ENCODE measurements at regions not wholly inside any gene's neighbourhood (a gene's known extent, or its start where the extent isn't known, plus 50 kb on each side); places are given as distances from the start of the nearest gene placed in this dataset.

DNA sequence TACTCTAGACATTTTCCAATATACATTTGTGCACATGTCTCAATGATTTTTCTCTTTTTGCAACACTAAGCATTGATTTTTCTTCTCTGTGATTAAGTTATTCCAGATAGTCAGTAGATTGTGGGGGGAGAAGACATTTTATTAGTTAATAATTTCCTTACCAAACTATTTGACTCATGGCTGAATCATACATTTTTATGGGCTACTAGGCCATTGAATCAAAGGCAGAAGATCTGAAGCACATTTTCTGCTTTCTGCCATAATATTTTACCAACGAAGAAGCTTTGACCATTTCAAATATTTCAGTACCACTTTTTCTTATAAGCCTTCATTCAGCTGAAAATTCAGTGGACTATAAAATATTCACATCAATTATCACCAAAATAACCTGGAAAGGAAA is 175.6 kb downstream of the IRX2 start:
- POLR2A ChIA-PET, result no interaction called here
- H3K36me3 Mint-ChIP-seq (ENCODE audit: low read depth), result no peaks in the 10 kb centered on the region
- H3K4me3 Mint-ChIP-seq, result no peak overlapping the region
- no peaks in the 10 kb centered on the region for H3K27me3 Mint-ChIP-seq (ENCODE audit: low read depth)
- no peak for DNase-seq
- H3K4me1 Mint-ChIP-seq (ENCODE audit: low read depth), result no peaks in the 10 kb centered on the region
- H3K27ac Mint-ChIP-seq, result no peak overlapping the region
- no peak for ATAC-seq
- no peaks in the 10 kb centered on the region for H3K9me3 Mint-ChIP-seq (ENCODE audit: insufficient read depth)
- CTCF ChIA-PET, result no interaction called here

DNA sequence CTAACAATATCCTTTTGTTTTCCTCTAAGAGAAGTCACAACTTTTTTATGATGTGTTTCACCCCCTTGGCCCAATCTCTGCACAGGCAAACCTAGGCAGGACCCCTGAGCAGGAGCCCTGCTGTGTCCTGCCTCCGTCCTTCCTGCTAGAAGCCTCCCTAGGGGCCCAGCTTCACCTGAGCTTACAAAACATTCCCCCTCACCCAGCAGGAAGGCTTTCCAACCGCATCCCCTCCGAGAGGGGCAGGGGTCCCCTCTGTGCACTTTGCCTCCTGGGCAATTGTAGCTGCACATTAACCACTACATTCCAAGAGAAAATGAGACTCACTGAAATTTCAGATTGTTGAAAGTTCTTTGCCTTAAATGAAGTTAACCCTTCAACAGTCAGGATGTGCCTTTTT is 176.2 kb downstream of the IRX2 start:
- H3K9me3 Mint-ChIP-seq (ENCODE audit: insufficient read depth), result no peaks in the 10 kb centered on the region
- POLR2A ChIA-PET, result no interaction called here
- no peak for DNase-seq
- no peaks in the 10 kb centered on the region for H3K27me3 Mint-ChIP-seq (ENCODE audit: low read depth)
- H3K27ac Mint-ChIP-seq, result no peak overlapping the region
- no peaks in the 10 kb centered on the region for H3K36me3 Mint-ChIP-seq (ENCODE audit: low read depth)
- H3K4me1 Mint-ChIP-seq (ENCODE audit: low read depth), result no peaks in the 10 kb centered on the region
- CTCF ChIA-PET, result no interaction called here
- H3K4me3 Mint-ChIP-seq, result no peak overlapping the region
- no peak for ATAC-seq

DNA sequence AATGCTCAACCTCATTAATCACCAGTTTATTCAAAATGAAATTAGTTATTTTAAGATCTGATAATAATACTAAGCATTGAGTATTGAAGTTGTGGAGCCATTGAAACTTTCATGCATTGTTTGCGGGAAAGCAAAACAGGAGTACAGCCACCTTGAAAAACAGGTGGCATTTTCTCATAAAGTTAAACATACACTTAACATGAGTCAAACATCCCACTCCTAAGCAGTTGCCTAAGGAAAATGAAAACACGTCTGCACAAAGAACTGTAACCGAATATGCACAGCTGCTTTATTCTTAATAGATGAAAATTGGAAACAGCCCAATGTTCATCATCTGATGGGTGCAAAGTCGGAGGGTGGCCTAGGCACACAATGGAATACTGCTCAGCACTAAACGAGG is 177.3 kb downstream of the IRX2 start:
- H3K4me1 Mint-ChIP-seq (ENCODE audit: low read depth), result no peaks in the 10 kb centered on the region
- DNase-seq, result no peak
- POLR2A ChIA-PET, result no interaction called here
- no peaks in the 10 kb centered on the region for H3K27me3 Mint-ChIP-seq (ENCODE audit: low read depth)
- no peaks in the 10 kb centered on the region for H3K9me3 Mint-ChIP-seq (ENCODE audit: insufficient read depth)
- ATAC-seq, result no peak
- CTCF ChIA-PET, result no interaction called here
- H3K4me3 Mint-ChIP-seq, result no peak overlapping the region
- no peak overlapping the region for H3K27ac Mint-ChIP-seq
- H3K36me3 Mint-ChIP-seq (ENCODE audit: low read depth), result no peaks in the 10 kb centered on the region

DNA sequence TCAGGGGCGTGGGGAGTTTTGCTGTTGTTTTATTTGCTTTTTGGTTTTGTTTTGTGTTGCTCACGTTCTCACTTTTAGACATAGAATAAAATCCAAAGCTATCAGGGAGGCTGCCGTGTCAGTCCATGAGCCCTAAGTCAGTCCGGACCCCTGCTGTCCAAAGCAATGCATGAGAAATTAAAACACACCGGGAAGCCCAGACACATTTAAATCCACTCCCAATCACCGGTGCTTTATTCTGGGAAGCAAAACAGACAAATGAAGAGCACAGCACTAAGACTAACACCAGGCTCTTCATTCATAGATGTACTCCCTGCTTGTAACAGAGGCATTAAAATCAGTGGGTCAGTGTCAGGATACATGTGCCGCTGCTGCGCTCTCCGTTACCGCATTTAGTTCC is 180.9 kb downstream of the IRX2 start:
- DNase-seq, result no peak
- H3K36me3 Mint-ChIP-seq (ENCODE audit: low read depth), result no peaks in the 10 kb centered on the region
- POLR2A ChIA-PET, result no interaction called here
- no peaks in the 10 kb centered on the region for H3K9me3 Mint-ChIP-seq (ENCODE audit: insufficient read depth)
- no peaks in the 10 kb centered on the region for H3K27me3 Mint-ChIP-seq (ENCODE audit: low read depth)
- CTCF ChIA-PET, result no interaction called here
- no peaks in the 10 kb centered on the region for H3K4me1 Mint-ChIP-seq (ENCODE audit: low read depth)
- ATAC-seq, result no peak
- no peak overlapping the region for H3K27ac Mint-ChIP-seq
- no peak overlapping the region for H3K4me3 Mint-ChIP-seq

DNA sequence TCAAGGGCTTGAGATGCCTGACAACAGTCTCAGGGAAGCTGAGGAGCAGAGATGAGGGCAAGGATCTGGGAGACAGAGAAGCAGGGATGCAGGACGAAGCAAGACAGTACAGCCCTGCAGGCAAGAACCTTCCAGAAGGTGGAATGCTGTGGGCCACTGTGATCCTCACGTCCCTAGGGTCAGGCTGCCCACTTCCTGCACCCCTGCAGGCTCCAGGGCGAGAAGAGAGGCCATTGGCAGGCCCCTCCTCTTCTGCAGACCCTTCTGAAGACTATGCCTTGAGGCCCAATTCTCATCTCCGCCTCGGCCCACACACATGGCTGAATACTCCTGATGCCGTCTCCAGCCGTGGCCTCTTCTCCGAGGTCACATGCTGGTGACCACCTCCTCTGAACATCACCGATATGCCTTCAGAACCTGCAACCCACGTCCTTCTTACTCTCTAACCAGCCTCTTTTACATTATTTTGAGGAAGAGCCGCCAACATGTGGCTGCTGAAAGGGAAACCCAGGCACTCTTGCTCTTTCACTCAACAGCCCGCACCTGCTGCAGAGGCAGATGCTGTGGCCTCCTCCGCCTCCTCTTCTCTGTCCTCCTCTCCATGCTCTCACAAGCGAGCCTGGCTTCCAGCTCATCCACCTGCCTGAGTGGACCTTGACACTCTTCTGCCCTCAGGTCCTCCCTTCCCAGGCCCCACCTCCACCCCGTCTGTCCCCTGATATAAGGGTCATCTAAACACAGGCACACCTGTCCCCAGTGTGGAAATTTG is 181.5 kb downstream of the IRX2 start:
- Mint-ChIP-seq H3K9me3 (ENCODE audit: insufficient read depth) (no peaks in the 10 kb centered on the region), H3K4me1 (ENCODE audit: low read depth) (no peaks in the 10 kb centered on the region), H3K27ac (no peak overlapping the region), H3K4me3 (no peak overlapping the region), H3K27me3 (ENCODE audit: low read depth) (no peaks in the 10 kb centered on the region), H3K36me3 (ENCODE audit: low read depth) (no peaks in the 10 kb centered on the region)
- ChIA-PET CTCF (no interaction called here), POLR2A (no interaction called here)
- ATAC-seq (no peak), DNase-seq (no peak)

DNA sequence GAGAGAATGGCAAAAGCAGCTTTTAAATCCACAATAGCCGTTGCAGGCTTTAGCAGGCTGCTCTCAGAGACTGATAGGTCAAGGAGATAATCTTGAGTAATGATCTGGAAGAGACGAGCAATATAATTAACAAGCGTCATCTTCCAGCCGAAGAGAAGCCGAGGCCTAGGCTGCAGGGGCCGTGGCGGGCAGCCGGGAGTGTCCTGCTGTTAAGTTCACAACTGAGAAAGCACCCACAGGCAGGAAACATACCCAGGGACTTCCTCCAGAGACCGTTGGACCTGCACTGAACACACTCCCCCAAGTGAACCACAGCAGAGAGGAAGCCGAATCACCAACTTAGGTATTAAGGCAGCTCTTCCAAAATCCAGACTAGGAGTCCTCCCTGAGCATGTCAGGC is 182.3 kb downstream of the IRX2 start:
- H3K36me3 Mint-ChIP-seq (ENCODE audit: low read depth), result no peaks in the 10 kb centered on the region
- ChIA-PET POLR2A (no interaction called here), CTCF (no interaction called here)
- no peak for ATAC-seq
- no peak overlapping the region for H3K4me3 Mint-ChIP-seq
- DNase-seq, result no peak
- H3K27ac Mint-ChIP-seq, result no peak overlapping the region
- H3K9me3 Mint-ChIP-seq (ENCODE audit: insufficient read depth), result no peaks in the 10 kb centered on the region
- H3K4me1 Mint-ChIP-seq (ENCODE audit: low read depth), result no peaks in the 10 kb centered on the region
- H3K27me3 Mint-ChIP-seq (ENCODE audit: low read depth), result no peaks in the 10 kb centered on the region

DNA sequence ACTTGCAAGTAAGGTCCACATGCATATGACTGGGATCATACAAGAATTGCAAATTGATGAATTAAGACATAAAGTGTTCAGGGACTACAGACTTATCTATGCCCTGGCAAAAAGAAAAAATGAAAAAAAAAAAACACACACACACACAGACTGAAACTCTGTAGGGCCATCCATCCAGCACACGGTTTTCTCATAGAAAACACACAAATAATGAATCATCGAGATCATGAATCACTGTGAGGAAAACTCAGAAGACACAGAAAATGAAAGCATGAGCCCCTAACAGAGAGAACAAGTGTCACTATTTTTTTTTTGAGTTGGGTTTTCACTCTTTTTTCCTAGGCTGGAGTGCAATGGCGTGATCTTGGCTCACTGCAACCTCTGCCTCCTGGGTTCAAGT is 185.2 kb downstream of the IRX2 start:
- no peak for ATAC-seq
- no peak for DNase-seq
- ChIA-PET POLR2A (no interaction called here), CTCF (no interaction called here)
- no peaks in the 10 kb centered on the region for H3K4me1 Mint-ChIP-seq (ENCODE audit: low read depth)
- no peaks in the 10 kb centered on the region for H3K27me3 Mint-ChIP-seq (ENCODE audit: low read depth)
- H3K36me3 Mint-ChIP-seq (ENCODE audit: low read depth), result no peaks in the 10 kb centered on the region
- peaks cover 11% of the 10 kb centered on the region for H3K9me3 Mint-ChIP-seq (ENCODE audit: insufficient read depth)
- H3K27ac Mint-ChIP-seq, result no peak overlapping the region
- H3K4me3 Mint-ChIP-seq, result no peak overlapping the region

DNA sequence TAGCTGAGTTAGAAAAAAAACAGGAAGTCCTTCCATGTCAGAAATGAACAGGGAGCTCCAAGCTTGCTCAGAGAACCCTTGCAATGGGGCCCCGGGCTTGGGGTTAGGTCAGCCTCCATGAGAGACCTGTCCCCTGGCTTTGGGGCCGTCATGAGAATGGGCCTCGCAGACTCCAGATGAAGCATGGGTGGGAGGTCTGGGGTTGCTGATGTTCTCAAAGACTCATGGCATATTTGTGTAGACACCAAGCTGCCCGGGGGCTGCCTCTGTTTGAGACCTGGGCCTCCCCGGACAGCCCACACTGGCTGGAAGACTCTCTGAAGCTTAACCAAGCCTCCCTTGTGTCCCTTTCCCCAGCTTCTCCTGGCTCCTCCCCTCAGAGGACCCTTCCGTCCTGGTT is 186.3 kb downstream of the IRX2 start:
- H3K36me3 Mint-ChIP-seq (ENCODE audit: low read depth), result no peaks in the 10 kb centered on the region
- ATAC-seq (no peak), DNase-seq (no peak)
- H3K27me3 Mint-ChIP-seq (ENCODE audit: low read depth), result no peaks in the 10 kb centered on the region
- H3K27ac Mint-ChIP-seq, result no peak overlapping the region
- ChIA-PET POLR2A (no interaction called here), CTCF (no interaction called here)
- H3K4me3 Mint-ChIP-seq, result no peak overlapping the region
- peaks cover 15% of the 10 kb centered on the region for H3K9me3 Mint-ChIP-seq (ENCODE audit: insufficient read depth)
- H3K4me1 Mint-ChIP-seq (ENCODE audit: low read depth), result no peaks in the 10 kb centered on the region

DNA sequence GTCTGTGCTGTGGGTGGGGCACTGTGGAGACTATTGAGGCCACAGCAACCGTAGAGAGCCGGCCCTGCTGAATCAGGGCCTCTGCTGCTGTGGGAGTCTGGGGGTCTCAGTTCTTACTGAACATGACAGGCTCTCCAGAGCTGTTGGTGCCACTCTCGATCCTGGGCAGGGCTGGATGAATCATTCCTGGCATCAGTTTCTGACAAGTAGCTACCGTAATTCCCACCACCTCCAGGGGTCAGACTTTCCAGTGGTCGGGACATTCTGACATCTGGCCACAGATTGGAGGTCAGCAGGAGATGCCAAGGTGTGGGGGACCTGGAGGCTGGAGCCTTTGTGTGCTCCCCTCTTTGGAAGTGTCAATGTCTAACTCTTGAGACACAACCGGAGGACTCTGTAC is 188.4 kb downstream of the IRX2 start:
- Mint-ChIP-seq H3K27ac (no peak overlapping the region), H3K36me3 (ENCODE audit: low read depth) (no peaks in the 10 kb centered on the region), H3K9me3 (ENCODE audit: insufficient read depth) (peaks cover 15% of the 10 kb centered on the region), H3K4me3 (no peak overlapping the region), H3K4me1 (ENCODE audit: low read depth) (no peaks in the 10 kb centered on the region), H3K27me3 (ENCODE audit: low read depth) (no peaks in the 10 kb centered on the region)
- no peak for ATAC-seq
- CTCF ChIA-PET, result no interaction called here
- POLR2A ChIA-PET, result no interaction called here
- no peak for DNase-seq

DNA sequence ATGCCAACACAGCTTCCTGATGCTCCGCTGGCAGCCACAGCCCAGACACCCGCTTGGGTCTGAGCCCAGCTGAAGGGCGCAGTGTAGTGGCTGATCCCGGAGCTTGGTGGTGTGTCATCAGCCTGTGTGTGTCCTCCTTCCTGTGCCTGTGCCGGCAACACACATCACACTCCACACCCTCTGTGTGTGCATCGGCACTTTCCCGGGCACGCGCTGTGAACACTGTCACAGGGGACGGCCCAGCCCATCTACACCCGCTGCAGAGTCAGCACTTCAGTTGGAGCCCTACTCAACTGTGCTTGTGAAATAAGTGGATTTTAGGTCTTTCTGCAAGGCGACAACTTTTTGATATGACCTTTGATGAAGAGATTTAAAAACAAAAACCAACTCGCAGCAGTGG is 189.4 kb downstream of the IRX2 start:
- ATAC-seq, result no peak
- DNase-seq, result no peak
- Mint-ChIP-seq H3K27ac (no peak overlapping the region), H3K27me3 (ENCODE audit: low read depth) (no peaks in the 10 kb centered on the region), H3K9me3 (ENCODE audit: insufficient read depth) (peaks cover 15% of the 10 kb centered on the region), H3K4me3 (no peak overlapping the region), H3K36me3 (ENCODE audit: low read depth) (no peaks in the 10 kb centered on the region), H3K4me1 (ENCODE audit: low read depth) (no peaks in the 10 kb centered on the region)
- POLR2A ChIA-PET, result no interaction called here
- CTCF ChIA-PET, result no interaction called here

DNA sequence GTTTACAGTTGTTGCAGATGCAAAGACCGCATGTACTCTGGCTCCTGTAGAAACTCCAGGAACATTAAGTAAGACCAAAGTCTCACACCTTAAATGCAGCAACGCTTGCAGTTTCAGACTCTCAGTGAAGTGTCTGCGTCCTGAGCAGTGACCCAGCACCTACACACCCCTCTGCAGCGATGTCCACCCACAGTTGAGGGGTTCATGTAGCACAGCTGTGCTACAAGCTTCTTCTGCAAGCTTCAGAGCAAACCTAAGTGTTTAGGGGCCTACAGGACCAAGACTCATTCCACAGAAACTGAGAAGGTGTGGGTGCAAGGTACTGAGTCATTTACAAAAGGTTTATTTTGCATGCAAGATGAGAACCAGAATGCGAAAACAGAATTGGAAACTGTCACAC is 191.0 kb downstream of the IRX2 start:
- no peak overlapping the region for H3K4me3 Mint-ChIP-seq
- H3K4me1 Mint-ChIP-seq (ENCODE audit: low read depth), result no peaks in the 10 kb centered on the region
- H3K9me3 Mint-ChIP-seq (ENCODE audit: insufficient read depth), result peaks cover 20% of the 10 kb centered on the region
- no peaks in the 10 kb centered on the region for H3K36me3 Mint-ChIP-seq (ENCODE audit: low read depth)
- ChIA-PET POLR2A (no interaction called here), CTCF (no interaction called here)
- DNase-seq (no peak), ATAC-seq (no peak)
- H3K27ac Mint-ChIP-seq, result no peak overlapping the region
- H3K27me3 Mint-ChIP-seq (ENCODE audit: low read depth), result no peaks in the 10 kb centered on the region

DNA sequence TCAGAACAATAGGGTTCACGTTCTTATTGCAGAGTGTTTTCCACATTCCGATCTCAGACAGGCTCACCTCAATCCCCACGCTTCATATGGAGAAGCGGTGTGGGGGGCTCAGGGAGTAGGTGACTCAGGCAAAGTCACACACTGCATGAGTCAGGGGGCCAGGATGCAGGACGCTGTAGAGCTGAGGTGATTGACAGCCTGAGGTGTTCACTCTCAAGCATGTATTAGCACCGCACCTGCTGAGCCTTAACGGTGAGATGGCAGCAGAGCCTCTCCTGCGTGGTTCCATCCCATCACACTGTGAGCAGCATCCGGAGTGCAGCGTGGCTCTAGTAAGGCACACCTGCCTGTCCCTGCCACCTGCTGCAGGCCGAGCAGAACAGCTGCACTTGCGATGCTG is 194.0 kb downstream of the IRX2 start:
- Mint-ChIP-seq H3K36me3 (ENCODE audit: low read depth) (no peaks in the 10 kb centered on the region), H3K4me1 (ENCODE audit: low read depth) (no peaks in the 10 kb centered on the region), H3K27ac (no peak overlapping the region), H3K27me3 (ENCODE audit: low read depth) (no peaks in the 10 kb centered on the region), H3K4me3 (no peak overlapping the region), H3K9me3 (ENCODE audit: insufficient read depth) (peaks cover 28% of the 10 kb centered on the region)
- ATAC-seq, result no peak
- ChIA-PET CTCF (no interaction called here), POLR2A (no interaction called here)
- no peak for DNase-seq

DNA sequence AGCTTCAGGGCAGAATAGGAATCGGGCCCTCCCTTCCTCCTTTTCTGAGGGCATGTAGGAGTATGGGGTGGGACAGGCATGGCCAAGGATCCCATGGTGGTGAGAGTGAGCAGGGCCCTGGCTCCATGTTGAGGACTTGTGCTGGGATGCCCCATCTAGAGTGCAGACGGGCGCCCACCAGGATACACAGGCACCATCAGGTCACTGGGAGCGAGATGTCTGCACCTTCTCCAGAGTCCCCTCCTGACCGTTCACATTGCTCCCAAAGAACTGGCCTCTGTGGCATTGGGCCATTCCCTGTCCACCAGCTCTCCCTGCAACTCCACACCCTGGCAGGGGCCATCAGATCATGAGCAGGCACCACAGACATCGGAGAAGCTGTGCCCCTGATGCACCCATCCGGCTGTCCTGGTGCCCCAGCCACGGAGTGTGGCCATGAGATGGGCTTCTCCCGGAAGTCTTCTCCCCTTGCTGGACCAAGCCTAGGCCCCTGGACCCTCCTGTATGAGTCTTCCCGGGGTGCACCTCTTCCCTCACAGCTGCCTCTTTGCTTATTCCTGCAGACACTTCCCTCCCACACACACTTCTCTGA is 195.0 kb downstream of the IRX2 start:
- H3K36me3 Mint-ChIP-seq (ENCODE audit: low read depth), result no peaks in the 10 kb centered on the region
- H3K27ac Mint-ChIP-seq, result no peak overlapping the region
- H3K27me3 Mint-ChIP-seq (ENCODE audit: low read depth), result no peaks in the 10 kb centered on the region
- POLR2A ChIA-PET, result no interaction called here
- no peak for DNase-seq
- H3K9me3 Mint-ChIP-seq (ENCODE audit: insufficient read depth), result peaks cover 28% of the 10 kb centered on the region
- ATAC-seq, result no peak
- CTCF ChIA-PET, result no interaction called here
- H3K4me3 Mint-ChIP-seq, result no peak overlapping the region
- H3K4me1 Mint-ChIP-seq (ENCODE audit: low read depth), result no peaks in the 10 kb centered on the region
